ENCODE measurements at regions not wholly inside any gene's neighbourhood (a gene's known extent, or its start where the extent isn't known, plus 50 kb on each side); places are given as distances from the start of the nearest gene placed in this dataset.

DNA sequence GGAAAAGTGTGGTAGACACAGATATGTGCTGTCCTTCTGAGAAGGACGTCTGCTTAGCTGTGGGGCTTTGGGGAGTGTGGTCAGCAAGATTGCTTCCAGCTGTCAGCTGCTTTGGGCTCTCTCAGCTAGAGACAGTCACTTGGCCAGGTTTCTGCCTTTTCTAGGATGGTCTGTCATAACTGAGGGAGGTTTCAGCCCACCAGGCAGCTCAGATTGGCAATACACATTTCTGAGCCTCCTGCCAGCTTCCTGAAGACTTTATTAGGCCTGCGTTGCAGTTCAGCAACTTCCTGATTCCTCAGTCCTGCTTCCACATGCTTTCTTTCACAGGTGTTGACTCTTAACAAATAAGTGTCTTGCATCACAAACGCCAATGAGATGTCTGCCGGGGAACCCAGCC is 286.5 kb downstream of the SQOR start (continued):
- TF ChIP-seq, protein P1, sequence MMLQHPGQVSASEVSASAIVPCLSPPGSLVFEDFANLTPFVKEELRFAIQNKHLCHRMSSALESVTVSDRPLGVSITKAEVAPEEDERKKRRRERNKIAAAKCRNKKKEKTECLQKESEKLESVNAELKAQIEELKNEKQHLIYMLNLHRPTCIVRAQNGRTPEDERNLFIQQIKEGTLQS (IDR thresholded peaks at IDR 0.05): no peak
- TF ChIP-seq EZH2 (IDR thresholded peaks at IDR 0.05): no peak
- no peak for TF ChIP-seq ZFX (IDR thresholded peaks at IDR 0.05)
- TF ChIP-seq POLR2AphosphoS5 (IDR thresholded peaks at IDR 0.05; ENCODE audit: low read depth, low read length): no peak

DNA sequence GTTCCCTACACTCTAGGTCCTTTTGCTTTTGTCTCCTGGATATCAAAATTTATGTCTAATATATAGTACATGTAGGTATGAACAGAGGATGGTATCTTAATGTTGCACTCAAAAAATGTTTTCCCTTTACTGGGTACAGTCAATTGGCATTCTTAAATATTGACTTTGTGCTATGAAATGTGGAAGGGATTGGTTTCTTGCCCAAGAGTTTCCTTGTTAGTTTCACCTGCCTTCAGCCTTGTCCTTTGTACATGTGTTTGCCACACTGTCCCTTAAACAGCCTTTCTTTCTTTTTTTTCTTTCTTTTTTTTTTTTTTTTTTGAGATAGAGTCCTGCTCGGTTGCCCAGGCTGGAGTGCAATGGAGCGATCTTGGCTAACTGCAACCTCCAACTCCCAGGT is 287.1 kb downstream of the SQOR start:
- no peak for ATAC-seq
- Histone ChIP-seq H3K4me1 (ENCODE audit: control insufficient read depth in 1 of 2, insufficient read depth in 2 of 2, low read length in 2 of 2) (peaks cover 4 to 5% of the 10 kb centered on the region in 2 experiments; a peak in 3 of 4 replicates), H3K9ac (ENCODE audit: low read length) (no peak overlapping the region), H3K36me3 (ENCODE audit: control insufficient read depth in 1 of 2, insufficient read depth in 2 of 2, low read length in 2 of 2) (no peaks in the 10 kb centered on the region), H4K20me1 (ENCODE audit: insufficient read depth) (no peaks in the 10 kb centered on the region), H3K9me3 (ENCODE audit: control insufficient read depth in 1 of 2, insufficient read depth in 1 of 2, low read depth in 1 of 2, low read length in 2 of 2) (no peaks in the 10 kb centered on the region; a peak in 1 of 4 replicates), H3K9me2 (ENCODE audit: insufficient read depth) (no peaks in the 10 kb centered on the region), H3K4me3 (replicated peaks in 1 of 2; ENCODE audit: low read depth in 1 of 2, low read length in 2 of 2) (no peak overlapping the region), H3K27ac (ENCODE audit: low read depth, low read length) (no peak overlapping the region), H3K79me2 (ENCODE audit: insufficient read depth, low read length) (no peaks in the 10 kb centered on the region), H3K27me3 (ENCODE audit: insufficient read depth, low read length) (no peaks in the 10 kb centered on the region), H3K4me2 (ENCODE audit: low read length) (no peak overlapping the region), H2AFZ (ENCODE audit: low read depth, low read length, poor library complexity, severe bottlenecking) (no peak overlapping the region)
- intact Hi-C loops (cut with micrococcal nuclease): no loop called here
- ChIA-PET RAD21 (ENCODE audit: low non-redundant PET in 1 of 2, low total read pairs in 2 of 2, uncharacterized antibody in 2 of 2, unreplicated experiment in 2 of 2) (no interaction called here), POLR2A (no interaction called here), CTCF (no interaction called here)
- no peak for DNase-seq (ENCODE audit: low read depth, low spot score)
- TF ChIP-seq, protein P2, sequence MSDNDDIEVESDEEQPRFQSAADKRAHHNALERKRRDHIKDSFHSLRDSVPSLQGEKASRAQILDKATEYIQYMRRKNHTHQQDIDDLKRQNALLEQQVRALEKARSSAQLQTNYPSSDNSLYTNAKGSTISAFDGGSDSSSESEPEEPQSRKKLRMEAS (IDR thresholded peaks at IDR 0.05): no peak
- TF ChIP-seq SP1 (IDR thresholded peaks at IDR 0.05; ENCODE audit: low read depth) (no peak), RAD21 (IDR thresholded peaks at IDR 0.05; ENCODE audit: low read depth) (no peak), CBX3 (IDR thresholded peaks at IDR 0.05; ENCODE audit: low read depth) (no peak), YY1 (IDR thresholded peaks at IDR 0.05; ENCODE audit: extremely low read depth, insufficient replicate concordance, low read depth, low read length) (no peak), EZH2phosphoT487 (IDR thresholded peaks at IDR 0.05; ENCODE audit: borderline replicate concordance) (no peak), TCF7L2 (IDR thresholded peaks at IDR 0.05; ENCODE audit: borderline replicate concordance, extremely low read depth, insufficient read depth, insufficient read length) (no peak), POLR2A (IDR thresholded peaks at IDR 0.05; ENCODE audit: borderline replicate concordance, extremely low read depth, insufficient read depth, insufficient read length) (no peak), ZNF274 (IDR thresholded peaks at IDR 0.05; ENCODE audit: low read depth, low read length) (no peak), CEBPB (IDR thresholded peaks at IDR 0.05; ENCODE audit: low read depth) (no peak), ELF1 (IDR thresholded peaks at IDR 0.05; ENCODE audit: borderline replicate concordance, low read depth) (no peak), EZH2 (IDR thresholded peaks at IDR 0.05) (no peak), FOSL1 (IDR thresholded peaks at IDR 0.05; ENCODE audit: low read depth) (no peak), ZFX (IDR thresholded peaks at IDR 0.05) (no peak)
- TF ChIP-seq, protein P3, sequence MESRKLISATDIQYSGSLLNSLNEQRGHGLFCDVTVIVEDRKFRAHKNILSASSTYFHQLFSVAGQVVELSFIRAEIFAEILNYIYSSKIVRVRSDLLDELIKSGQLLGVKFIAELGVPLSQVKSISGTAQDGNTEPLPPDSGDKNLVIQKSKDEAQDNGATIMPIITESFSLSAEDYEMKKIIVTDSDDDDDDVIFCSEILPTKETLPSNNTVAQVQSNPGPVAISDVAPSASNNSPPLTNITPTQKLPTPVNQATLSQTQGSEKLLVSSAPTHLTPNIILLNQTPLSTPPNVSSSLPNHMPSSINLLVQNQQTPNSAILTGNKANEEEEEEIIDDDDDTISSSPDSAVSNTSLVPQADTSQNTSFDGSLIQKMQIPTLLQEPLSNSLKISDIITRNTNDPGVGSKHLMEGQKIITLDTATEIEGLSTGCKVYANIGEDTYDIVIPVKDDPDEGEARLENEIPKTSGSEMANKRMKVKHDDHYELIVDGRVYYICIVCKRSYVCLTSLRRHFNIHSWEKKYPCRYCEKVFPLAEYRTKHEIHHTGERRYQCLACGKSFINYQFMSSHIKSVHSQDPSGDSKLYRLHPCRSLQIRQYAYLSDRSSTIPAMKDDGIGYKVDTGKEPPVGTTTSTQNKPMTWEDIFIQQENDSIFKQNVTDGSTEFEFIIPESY (IDR thresholded peaks at IDR 0.05; ENCODE audit: extremely low read depth, insufficient replicate concordance, low read length): no peak
- TF ChIP-seq, protein P4, sequence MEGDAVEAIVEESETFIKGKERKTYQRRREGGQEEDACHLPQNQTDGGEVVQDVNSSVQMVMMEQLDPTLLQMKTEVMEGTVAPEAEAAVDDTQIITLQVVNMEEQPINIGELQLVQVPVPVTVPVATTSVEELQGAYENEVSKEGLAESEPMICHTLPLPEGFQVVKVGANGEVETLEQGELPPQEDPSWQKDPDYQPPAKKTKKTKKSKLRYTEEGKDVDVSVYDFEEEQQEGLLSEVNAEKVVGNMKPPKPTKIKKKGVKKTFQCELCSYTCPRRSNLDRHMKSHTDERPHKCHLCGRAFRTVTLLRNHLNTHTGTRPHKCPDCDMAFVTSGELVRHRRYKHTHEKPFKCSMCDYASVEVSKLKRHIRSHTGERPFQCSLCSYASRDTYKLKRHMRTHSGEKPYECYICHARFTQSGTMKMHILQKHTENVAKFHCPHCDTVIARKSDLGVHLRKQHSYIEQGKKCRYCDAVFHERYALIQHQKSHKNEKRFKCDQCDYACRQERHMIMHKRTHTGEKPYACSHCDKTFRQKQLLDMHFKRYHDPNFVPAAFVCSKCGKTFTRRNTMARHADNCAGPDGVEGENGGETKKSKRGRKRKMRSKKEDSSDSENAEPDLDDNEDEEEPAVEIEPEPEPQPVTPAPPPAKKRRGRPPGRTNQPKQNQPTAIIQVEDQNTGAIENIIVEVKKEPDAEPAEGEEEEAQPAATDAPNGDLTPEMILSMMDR (IDR thresholded peaks at IDR 0.05 in 2 of 3, conservative IDR thresholded peaks at IDR 0.05 in 1 of 3; ENCODE audit: borderline replicate concordance in 1 of 3, insufficient read depth in 1 of 3, low read depth in 2 of 3, low read length in 2 of 3): no peak
- BruUV-seq (replicated peaks): no TSS peak

Measured in HCT116 (cell line).